GM12878 (cell line): ENCODE measurements at regions not wholly inside any gene's neighbourhood (a gene's known extent, or its start where the extent isn't known, plus 50 kb on each side); places are given as distances from the start of the nearest gene placed in this dataset.

Source experiments
- ATAC-seq: fragments of 200-7000 bp; cut with Tn5 transposase; 3 replicates; pipeline ENCODE4 v1.9.1; 2020; ENCODE audit warnings: mild to moderate bottlenecking, moderate library complexity
- BruUV-seq: library from RNA; stranded (reverse); fragments of 400-500 nt; replicated peaks from 2 replicates; lab custom pipeline; 2021; lab: Mats Ljungman, UMichigan
- CTCF ChIA-PET: fragments of 300-600 bp; sonication (Branson Sonifier 250); formaldehyde crosslinking; extraction: SDS; loops from one replicate; lab custom pipeline; 2021; ENCODE audit warnings: inconsistent platforms; lab: Yijun Ruan, JAX
- POLR2A ChIA-PET: fragments of 350-600 bp; formaldehyde crosslinking; extraction: SDS; loops from one replicate; lab custom pipeline; 2021; ENCODE audit warnings: inconsistent platforms; lab: Charles Lee
- RAD21 ChIA-PET: fragments of 300-600 bp; sonication (Branson Sonifier 250); formaldehyde crosslinking; loops from one replicate; lab custom pipeline; 2023; ENCODE audit warnings: antibody characterized with exemption; ENCODE audit not compliant: unreplicated experiment; lab: Charles Lee
- SMC1A ChIA-PET: fragments of 300-600 bp; sonication (Branson Sonifier 250); formaldehyde crosslinking; loops from one replicate; lab custom pipeline; 2023; ENCODE audit not compliant: unreplicated experiment, uncharacterized antibody; lab: Charles Lee
- DNase-seq: peaks from one replicate; pipeline ENCODE4 v3.0.0-alpha.2; 2011; ENCODE audit warnings: low read depth, low spot score
- FAIRE-seq: peaks from 3 replicates; lab custom pipeline; 2011; peaks lifted over from hg19 to GRCh38; lab: Jason Lieb, UNC
- H2AFZ ChIP-seq: 2 replicates; pipeline ENCODE4 v1.6.0; 2011; ENCODE audit warnings: low read depth, low read length, control low read depth; ENCODE audit not compliant: control insufficient read depth
- H3K27ac ChIP-seq: 2 replicates; pipeline ENCODE4 v1.5.1; 2011; ENCODE audit warnings: control low read depth; ENCODE audit not compliant: control insufficient read depth, insufficient read depth
- H3K27me3 ChIP-seq, 2 experiments: replicated peaks in 1 of 2; 2 replicates each; pipeline versions ENCODE4 v1.6.0 to v1.6.1; 2011; ENCODE audit warnings: low read length in 1 of 2; ENCODE audit not compliant: control insufficient read depth in 2 of 2, insufficient read depth in 2 of 2
- H3K36me3 ChIP-seq, 2 experiments: 2 replicates each; pipeline ENCODE4 v1.5.1; 2011; ENCODE audit warnings: low read length in 1 of 2; ENCODE audit not compliant: control insufficient read depth in 2 of 2, insufficient read depth in 2 of 2
- H3K4me1 ChIP-seq: 2 replicates; pipeline ENCODE4 v1.6.1; 2011; ENCODE audit warnings: mild to moderate bottlenecking, low read length, moderate library complexity, mixed read lengths; ENCODE audit not compliant: control insufficient read depth, insufficient read depth
- H3K4me2 ChIP-seq: 2 replicates; pipeline ENCODE4 v1.6.0; 2011; ENCODE audit warnings: control low read depth; ENCODE audit not compliant: control insufficient read depth, insufficient read depth
- H3K4me3 ChIP-seq: fragments of 200-600 bp; sonication (generic); 2 replicates; pipeline ENCODE4 v1.5.1; 2016
- H3K79me2 ChIP-seq: 2 replicates; pipeline ENCODE4 v1.6.0; 2011; ENCODE audit warnings: low read length; ENCODE audit not compliant: control insufficient read depth, insufficient read depth
- H3K9ac ChIP-seq: 2 replicates; pipeline ENCODE4 v1.8.0; 2011; ENCODE audit warnings: low read length, control low read depth, mixed read lengths; ENCODE audit not compliant: control insufficient read depth, insufficient read depth
- H3K9me3 ChIP-seq: replicated peaks from 3 replicates; pipeline ENCODE4 v1.5.1; 2011; ENCODE audit warnings: mild to moderate bottlenecking, low read length; ENCODE audit not compliant: control insufficient read depth, insufficient read depth
- H4K20me1 ChIP-seq: 2 replicates; pipeline ENCODE4 v1.6.0; 2011; ENCODE audit not compliant: control insufficient read depth, insufficient read depth
- ATF7 ChIP-seq: fragments of 450-650 bp; IDR thresholded peaks from 2 replicates; pipeline ENCODE4 v1.6.1; 2016; ENCODE audit warnings: low read depth, mild to moderate bottlenecking
- EGR1 ChIP-seq, 2 experiments: IDR thresholded peaks; 1 replicate in 1 of 2; 2 replicates in 1 of 2; pipeline ENCODE4 v1.6.1; 2011 to 2012; ENCODE audit warnings: low read depth in 2 of 2, low read length in 2 of 2, borderline replicate concordance in 1 of 2, mild to moderate bottlenecking in 1 of 2, moderate library complexity in 1 of 2
- HCFC1 ChIP-seq: fragments of 150-350 bp; IDR thresholded peaks from 2 replicates; pipeline ENCODE4 v1.6.1; 2014; ENCODE audit warnings: low read length
- JUND ChIP-seq: IDR thresholded peaks from 2 replicates; pipeline ENCODE4 v1.6.1; 2012; ENCODE audit warnings: low read depth, mild to moderate bottlenecking, low read length, improper control_type of control experiment, moderate library complexity
- KDM1A ChIP-seq: fragments of 200-600 bp; sonication (generic); IDR thresholded peaks from 2 replicates; pipeline ENCODE4 v1.6.1; 2016; ENCODE audit warnings: borderline replicate concordance
- TARDBP ChIP-seq: IDR thresholded peaks from 2 replicates; pipeline ENCODE4 v1.6.1; 2016; ENCODE audit warnings: borderline replicate concordance
- TCF7 ChIP-seq: IDR thresholded peaks from 2 replicates; pipeline ENCODE4 v1.6.1; 2014; ENCODE audit warnings: antibody characterized with exemption, borderline replicate concordance
- WGBS: methylation state at CpG from one replicate; pipeline ENCODE4 v1.1.6; 2016; ENCODE audit warnings: low lambda C conversion rate; ENCODE audit not compliant: insufficient replicate concordance, insufficient coverage; ENCODE audit errors: missing lambda C conversion rate; 5-methylcytosine and 5-hydroxymethylcytosine counted together
- in situ Hi-C: fragments of 300-500 bp; cut with MboI; formaldehyde crosslinking; loops from 9 replicates; pipeline ENCODE4 v1.14.3; 2018; ENCODE audit warnings: mixed read lengths
- intact Hi-C: fragments of 100-400 bp; cut with micrococcal nuclease; formaldehyde crosslinking; loops from one replicate; pipeline ENCODE4 v1.14.2; 2022; ENCODE audit not compliant: unreplicated experiment
- TF ChIP-seq, protein P1 (sequence below): fragments of 450-650 bp; IDR thresholded peaks from 2 replicates; pipeline ENCODE4 v1.6.1; 2017; ENCODE audit warnings: borderline replicate concordance
- TF ChIP-seq, protein P2 (sequence below): fragments of 450-650 bp; IDR thresholded peaks from 2 replicates; pipeline ENCODE4 v1.6.1; 2016; ENCODE audit warnings: mild to moderate bottlenecking
- TF ChIP-seq, protein P3 (sequence below): IDR thresholded peaks from 2 replicates; pipeline ENCODE4 v1.6.1; 2012; ENCODE audit warnings: low read depth, low read length, improper control_type of control experiment
- TF ChIP-seq, protein P4 (sequence below), 3 experiments: IDR thresholded peaks in 2 of 3; conservative IDR thresholded peaks in 1 of 3; 2 replicates each; pipeline ENCODE4 v1.5.1; 2011; ENCODE audit warnings: low read depth in 3 of 3, low read length in 3 of 3, mild to moderate bottlenecking in 3 of 3, control low read depth in 2 of 3, moderate library complexity in 2 of 3, inconsistent platforms in 1 of 3, mixed read lengths in 1 of 3; ENCODE audit not compliant: control insufficient read depth in 2 of 3, insufficient read depth in 1 of 3; ENCODE audit errors: extremely low read depth in 1 of 3

DNA sequence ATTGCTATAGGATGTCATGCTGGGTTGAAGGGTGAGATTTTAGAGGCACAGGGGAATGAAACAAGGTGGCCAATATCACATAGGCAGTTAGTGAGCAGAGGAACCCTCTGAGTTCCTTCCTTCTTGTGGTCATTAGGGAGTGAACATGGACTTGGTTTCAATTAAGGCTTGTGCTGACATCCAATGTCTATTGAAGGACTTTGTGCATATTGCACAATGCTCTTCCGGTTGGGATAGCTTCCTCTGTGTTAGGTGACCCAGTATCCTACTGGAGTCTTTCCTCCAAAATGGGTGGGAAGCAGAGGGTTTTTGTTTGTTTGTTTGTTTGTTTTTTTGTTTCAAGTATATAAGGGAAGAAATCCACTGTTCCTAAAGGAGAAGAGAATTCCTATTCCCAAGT lies 98.5 kb downstream of the HDGFL1 start:
- intact Hi-C loops (no loop called here), in situ Hi-C loops (no loop called here)
- no TSS peak for BruUV-seq
- ChIA-PET POLR2A (no interaction called here), CTCF (interaction anchor here (1.1 kb wide), 1 partner anchor 10 kb away, joined by 5 read pairs; no protein-coding TSS in a partner anchor), RAD21 (no interaction called here), SMC1A (interaction anchor here (2.4 kb wide), 1 partner anchor 11 kb away, joined by 9 read pairs; no protein-coding TSS in a partner anchor)
- DNase-seq (no peak), FAIRE-seq (no peak), ATAC-seq (no peak)
- Histone ChIP-seq H3K27ac (no peak overlapping the region), H3K4me3 (no peak overlapping the region), H3K4me1 (no peaks in the 10 kb centered on the region), H3K9me3 (no peaks in the 10 kb centered on the region), H2AFZ (no peak overlapping the region), H3K9ac (no peak overlapping the region), H3K27me3 (no peaks in the 10 kb centered on the region), H4K20me1 (no peaks in the 10 kb centered on the region), H3K4me2 (no peak overlapping the region), H3K36me3 (no peaks in the 10 kb centered on the region), H3K79me2 (no peaks in the 10 kb centered on the region)
- 0% methylated on average over 1 of the region's 1 CpG for WGBS
- TF ChIP-seq, protein P1, sequence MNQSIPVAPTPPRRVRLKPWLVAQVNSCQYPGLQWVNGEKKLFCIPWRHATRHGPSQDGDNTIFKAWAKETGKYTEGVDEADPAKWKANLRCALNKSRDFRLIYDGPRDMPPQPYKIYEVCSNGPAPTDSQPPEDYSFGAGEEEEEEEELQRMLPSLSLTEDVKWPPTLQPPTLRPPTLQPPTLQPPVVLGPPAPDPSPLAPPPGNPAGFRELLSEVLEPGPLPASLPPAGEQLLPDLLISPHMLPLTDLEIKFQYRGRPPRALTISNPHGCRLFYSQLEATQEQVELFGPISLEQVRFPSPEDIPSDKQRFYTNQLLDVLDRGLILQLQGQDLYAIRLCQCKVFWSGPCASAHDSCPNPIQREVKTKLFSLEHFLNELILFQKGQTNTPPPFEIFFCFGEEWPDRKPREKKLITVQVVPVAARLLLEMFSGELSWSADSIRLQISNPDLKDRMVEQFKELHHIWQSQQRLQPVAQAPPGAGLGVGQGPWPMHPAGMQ = no peak
- no peak for TF ChIP-seq ATF7

DNA sequence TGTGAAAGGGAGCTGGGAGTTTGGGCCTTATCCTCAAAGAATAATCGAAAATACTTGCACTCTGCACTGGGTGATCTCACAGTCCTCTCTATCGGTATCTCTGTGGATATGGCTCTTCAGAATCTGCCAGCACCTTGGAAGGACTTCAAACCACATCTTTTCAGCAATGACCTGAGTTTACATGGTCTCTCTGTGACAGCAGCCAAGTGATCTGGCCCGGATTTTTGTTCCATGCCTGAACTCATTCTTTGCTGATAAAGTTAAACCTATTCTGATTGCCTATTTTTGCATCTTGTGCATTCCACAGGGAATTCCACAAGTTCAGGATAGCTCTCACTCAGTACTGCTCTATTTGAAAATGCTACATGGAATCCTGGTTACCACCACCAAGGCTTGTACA lies 98.9 kb downstream of the HDGFL1 start:
- WGBS = 28% methylated on average over 3 of the region's 3 CpGs
- POLR2A ChIA-PET = interaction anchor here (0.6 kb wide), 1 partner anchor 935 kb away, joined by 4 read pairs; no protein-coding TSS in a partner anchor
- TF ChIP-seq EGR1 (IDR thresholded peaks at IDR 0.05; ENCODE audit: borderline replicate concordance in 1 of 2, low read depth in 2 of 2, low read length in 2 of 2) (no peak), JUND (no peak), KDM1A (no peak), HCFC1 (no peak), TCF7 (no peak), TARDBP (no peak)
- TF ChIP-seq, protein P2, sequence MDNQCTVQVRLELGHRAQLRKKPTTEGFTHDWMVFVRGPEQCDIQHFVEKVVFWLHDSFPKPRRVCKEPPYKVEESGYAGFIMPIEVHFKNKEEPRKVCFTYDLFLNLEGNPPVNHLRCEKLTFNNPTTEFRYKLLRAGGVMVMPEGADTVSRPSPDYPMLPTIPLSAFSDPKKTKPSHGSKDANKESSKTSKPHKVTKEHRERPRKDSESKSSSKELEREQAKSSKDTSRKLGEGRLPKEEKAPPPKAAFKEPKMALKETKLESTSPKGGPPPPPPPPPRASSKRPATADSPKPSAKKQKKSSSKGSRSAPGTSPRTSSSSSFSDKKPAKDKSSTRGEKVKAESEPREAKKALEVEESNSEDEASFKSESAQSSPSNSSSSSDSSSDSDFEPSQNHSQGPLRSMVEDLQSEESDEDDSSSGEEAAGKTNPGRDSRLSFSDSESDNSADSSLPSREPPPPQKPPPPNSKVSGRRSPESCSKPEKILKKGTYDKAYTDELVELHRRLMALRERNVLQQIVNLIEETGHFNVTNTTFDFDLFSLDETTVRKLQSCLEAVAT = no peak
- TF ChIP-seq, protein P3, sequence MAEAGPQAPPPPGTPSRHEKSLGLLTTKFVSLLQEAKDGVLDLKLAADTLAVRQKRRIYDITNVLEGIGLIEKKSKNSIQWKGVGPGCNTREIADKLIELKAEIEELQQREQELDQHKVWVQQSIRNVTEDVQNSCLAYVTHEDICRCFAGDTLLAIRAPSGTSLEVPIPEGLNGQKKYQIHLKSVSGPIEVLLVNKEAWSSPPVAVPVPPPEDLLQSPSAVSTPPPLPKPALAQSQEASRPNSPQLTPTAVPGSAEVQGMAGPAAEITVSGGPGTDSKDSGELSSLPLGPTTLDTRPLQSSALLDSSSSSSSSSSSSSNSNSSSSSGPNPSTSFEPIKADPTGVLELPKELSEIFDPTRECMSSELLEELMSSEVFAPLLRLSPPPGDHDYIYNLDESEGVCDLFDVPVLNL = no peak
- TF ChIP-seq, protein P4, sequence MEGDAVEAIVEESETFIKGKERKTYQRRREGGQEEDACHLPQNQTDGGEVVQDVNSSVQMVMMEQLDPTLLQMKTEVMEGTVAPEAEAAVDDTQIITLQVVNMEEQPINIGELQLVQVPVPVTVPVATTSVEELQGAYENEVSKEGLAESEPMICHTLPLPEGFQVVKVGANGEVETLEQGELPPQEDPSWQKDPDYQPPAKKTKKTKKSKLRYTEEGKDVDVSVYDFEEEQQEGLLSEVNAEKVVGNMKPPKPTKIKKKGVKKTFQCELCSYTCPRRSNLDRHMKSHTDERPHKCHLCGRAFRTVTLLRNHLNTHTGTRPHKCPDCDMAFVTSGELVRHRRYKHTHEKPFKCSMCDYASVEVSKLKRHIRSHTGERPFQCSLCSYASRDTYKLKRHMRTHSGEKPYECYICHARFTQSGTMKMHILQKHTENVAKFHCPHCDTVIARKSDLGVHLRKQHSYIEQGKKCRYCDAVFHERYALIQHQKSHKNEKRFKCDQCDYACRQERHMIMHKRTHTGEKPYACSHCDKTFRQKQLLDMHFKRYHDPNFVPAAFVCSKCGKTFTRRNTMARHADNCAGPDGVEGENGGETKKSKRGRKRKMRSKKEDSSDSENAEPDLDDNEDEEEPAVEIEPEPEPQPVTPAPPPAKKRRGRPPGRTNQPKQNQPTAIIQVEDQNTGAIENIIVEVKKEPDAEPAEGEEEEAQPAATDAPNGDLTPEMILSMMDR (IDR thresholded peaks at IDR 0.05 in 2 of 3, conservative IDR thresholded peaks at IDR 0.05 in 1 of 3; ENCODE audit: control insufficient read depth in 2 of 3, extremely low read depth in 1 of 3, insufficient read depth in 1 of 3, low read depth in 3 of 3, low read length in 3 of 3) = no peak
- no peak for ATAC-seq
- intact Hi-C loops (no loop called here), in situ Hi-C loops (no loop called here)
- Histone ChIP-seq H3K4me2 (no peak overlapping the region), H3K36me3 (no peaks in the 10 kb centered on the region), H4K20me1 (no peaks in the 10 kb centered on the region), H3K9me3 (no peaks in the 10 kb centered on the region), H3K4me1 (no peaks in the 10 kb centered on the region), H3K4me3 (no peak overlapping the region), H3K27ac (no peak overlapping the region), H3K9ac (no peak overlapping the region), H3K79me2 (no peaks in the 10 kb centered on the region), H3K27me3 (no peaks in the 10 kb centered on the region), H2AFZ (no peak overlapping the region)
- DNase-seq = no peak
- SMC1A ChIA-PET = interaction anchor here (1.2 to 1.7 kb wide), 2 partner anchors 8 to 11 kb away, joined by 4 to 6 read pairs; no protein-coding TSS in a partner anchor
- no peak for FAIRE-seq
- CTCF ChIA-PET = interaction anchor here (1.1 kb wide), 1 partner anchor 11 kb away, joined by 5 read pairs; no protein-coding TSS in a partner anchor
- BruUV-seq = no TSS peak
- RAD21 ChIA-PET = no interaction called here
